Right renal pelvis (tissue), 4 donors: ENCODE measurements at regions not wholly inside any gene's neighbourhood (a gene's known extent, or its start where the extent isn't known, plus 50 kb on each side); places are given as distances from the start of the nearest gene placed in this dataset.
"Not testable (repeated sequence)": the region's sequence is repeated elsewhere in the genome, so short reads cannot be mapped to it uniquely, and the experiment has no call there.

Experiments used
- DNase-seq, 4 donors: peaks; one replicate each; pipeline ENCODE4 v3.0.0-alpha.2; 2013; ENCODE audit warnings: low read depth in 4 of 4, low spot score in 3 of 4, missing footprints in 1 of 4

DNA sequence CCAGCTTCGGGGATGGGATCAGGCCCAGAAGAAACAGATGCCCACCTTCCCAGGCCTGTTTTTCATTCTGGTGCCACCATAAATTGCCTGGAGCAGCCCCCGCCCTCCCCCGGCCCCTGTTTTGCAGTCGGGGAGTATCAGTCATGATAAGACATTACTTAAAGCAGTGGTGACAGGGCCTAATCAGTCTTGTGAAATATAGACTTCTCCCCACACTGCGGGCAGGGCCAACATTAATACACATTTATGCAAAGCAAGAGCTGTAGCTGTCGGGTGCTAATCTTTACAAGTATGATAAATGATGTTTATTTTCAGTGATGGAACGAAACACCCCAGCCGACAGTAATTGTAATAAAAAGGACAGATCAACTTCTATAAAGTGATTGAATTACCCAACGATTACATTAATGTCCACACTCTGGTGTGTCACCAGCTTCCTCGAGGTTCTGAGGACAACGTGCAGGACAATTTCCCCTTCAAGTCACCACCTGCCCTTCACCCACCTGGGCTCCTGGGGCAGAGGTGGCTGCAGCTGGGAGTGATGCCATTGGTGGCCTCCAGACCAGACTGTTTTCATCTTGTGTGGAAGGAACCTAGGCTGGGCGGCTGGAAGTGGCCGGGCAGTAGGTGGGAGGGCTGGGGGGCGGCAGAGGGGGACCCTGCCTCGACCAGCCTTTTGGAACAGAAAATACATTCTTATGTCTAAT, 226.0 kb downstream of the TFCP2L1 start:
- no peak for DNase-seq

GRCh38 chr2:121059651-121060649, 225.1 kb downstream of the TFCP2L1 start:
- no peak for DNase-seq

DNA sequence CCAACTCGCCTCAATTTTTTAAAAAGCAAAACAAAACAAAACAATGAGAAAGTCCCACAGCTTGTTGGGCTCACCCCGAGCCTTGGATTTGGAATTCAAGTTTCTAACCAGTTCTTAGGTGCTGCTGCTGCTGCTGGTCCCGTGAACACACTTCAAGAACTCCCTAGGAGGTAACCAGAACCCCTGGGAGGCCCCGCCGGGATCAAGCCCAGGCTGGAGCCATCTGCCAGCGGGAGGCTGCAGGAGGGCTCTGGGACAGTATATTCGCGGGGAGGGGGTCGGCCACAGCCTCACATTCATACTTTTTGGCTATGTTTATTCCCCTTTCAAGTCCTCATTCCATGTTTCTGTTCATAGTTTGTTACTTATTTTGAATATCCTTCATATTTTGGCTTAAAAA, 223.4 kb downstream of the TFCP2L1 start:
- no peak for DNase-seq

DNA sequence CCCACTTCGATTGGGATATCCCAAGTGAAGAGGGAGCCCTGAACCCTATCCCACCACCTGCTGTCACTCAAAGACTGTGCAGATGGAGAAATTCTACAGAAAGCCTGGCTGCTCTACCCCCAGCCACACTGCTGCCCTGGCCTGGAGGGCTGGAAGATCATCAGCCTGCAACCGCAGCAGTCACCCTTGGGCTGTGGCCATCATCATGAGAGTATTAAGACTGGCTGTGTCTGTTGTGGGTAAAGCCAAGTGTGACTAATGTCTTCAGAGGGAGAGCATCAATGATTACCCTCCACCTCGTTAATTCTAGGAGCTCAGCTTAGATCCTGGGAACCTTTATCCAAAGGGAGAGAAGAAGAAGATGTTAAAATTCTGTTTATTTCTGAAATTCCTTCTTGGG, 221.5 kb downstream of the TFCP2L1 start:
- no peak for DNase-seq

GRCh38 chr2:121064186-121064585, 220.8 kb downstream of the TFCP2L1 start:
- no peak for DNase-seq

- no peak for DNase-seq
Measured at GRCh38 chr2:121065239-121065638, 219.8 kb downstream of the TFCP2L1 start.

GRCh38 chr2:121066526-121066925, 218.5 kb downstream of the TFCP2L1 start:
- DNase-seq, result no peak

DNA sequence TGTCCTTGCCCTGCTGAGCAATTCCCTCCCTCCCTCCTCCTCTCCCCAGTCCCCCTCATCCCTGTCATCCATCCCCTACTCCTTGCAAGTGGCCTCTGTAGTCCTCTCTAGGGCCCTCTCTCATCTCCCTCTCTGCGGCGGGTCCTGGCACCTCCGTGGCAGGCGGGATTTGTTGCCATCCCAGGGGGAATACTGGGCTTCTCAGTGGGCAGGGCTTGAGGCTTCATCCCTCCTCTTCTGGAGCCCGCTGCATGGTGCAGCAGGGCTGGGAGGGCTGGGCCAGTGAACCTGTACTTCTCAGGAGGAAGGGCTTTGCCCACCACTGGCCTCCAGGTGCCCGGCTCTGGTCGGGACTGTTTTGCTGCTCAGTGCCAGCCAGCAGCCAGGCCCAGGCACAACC, 216.2 kb downstream of the TFCP2L1 start:
- DNase-seq, result no peak

DNA sequence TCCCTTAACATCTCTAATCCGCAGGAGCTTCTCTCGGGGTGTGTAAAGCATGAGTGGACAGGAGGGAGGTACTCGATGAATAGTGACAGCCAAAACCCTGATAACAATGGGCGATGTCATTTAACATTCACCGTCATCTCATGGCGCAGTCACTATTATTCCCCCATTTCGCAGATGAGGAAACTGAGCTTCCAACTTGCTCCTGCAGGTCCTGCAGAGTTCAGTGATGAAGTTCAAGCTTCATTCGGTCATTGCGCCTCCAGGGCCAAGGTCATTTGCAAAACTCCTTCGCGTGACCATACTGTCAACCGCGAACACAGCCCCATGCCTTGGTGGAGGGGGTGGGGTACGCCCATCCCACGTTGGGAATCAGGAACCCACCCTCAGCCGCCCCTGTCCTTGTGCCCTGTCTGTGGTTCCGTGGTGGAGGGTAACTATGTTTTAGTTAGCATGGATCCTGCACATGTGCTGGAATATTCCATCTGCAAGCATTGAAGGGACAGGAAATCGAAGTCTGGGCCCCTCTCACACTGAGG, 215.5 kb downstream of the TFCP2L1 start:
- DNase-seq, result no peak

- DNase-seq, result not testable (repeated sequence)
Measured at GRCh38 chr2:121070061-121070460, 214.9 kb downstream of the TFCP2L1 start.

DNA sequence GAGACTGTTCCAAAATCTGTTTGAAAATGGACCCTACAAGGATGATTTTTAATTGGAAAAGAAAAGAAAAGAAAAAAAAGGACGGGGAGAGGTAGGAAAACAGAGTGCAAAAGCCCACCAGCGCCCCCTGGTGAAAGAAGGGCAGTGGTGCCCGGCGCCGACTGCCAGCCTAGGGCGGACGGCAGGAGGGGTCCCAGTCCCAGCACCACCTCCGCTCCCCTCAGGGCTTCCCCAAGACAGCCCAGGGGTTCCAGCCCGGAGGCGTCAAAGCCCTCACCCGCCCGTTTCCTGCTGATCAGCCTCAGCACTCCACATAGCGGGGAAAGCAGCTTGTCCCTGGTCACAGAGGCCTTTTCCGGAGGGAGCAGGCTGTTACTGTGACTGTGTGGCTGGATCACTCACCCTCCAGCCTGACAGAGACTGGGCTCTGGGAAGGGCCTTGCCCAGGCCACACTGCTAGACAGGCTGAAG, 213.9 kb downstream of the TFCP2L1 start:
- peak in 1 of 4 donors; percentile 48 for DNase-seq

- no peak for DNase-seq
Measured at GRCh38 chr2:121072784-121073183, 212.2 kb downstream of the TFCP2L1 start.

GRCh38 chr2:121073320-121074210, 211.4 kb downstream of the TFCP2L1 start:
- no peak for DNase-seq

GRCh38 chr2:121074293-121074932, 210.6 kb downstream of the TFCP2L1 start:
- no peak for DNase-seq

- peak; percentile 55 to 75 (median 66) for DNase-seq
Measured at GRCh38 chr2:121075006-121075551, 209.9 kb downstream of the TFCP2L1 start.

DNA sequence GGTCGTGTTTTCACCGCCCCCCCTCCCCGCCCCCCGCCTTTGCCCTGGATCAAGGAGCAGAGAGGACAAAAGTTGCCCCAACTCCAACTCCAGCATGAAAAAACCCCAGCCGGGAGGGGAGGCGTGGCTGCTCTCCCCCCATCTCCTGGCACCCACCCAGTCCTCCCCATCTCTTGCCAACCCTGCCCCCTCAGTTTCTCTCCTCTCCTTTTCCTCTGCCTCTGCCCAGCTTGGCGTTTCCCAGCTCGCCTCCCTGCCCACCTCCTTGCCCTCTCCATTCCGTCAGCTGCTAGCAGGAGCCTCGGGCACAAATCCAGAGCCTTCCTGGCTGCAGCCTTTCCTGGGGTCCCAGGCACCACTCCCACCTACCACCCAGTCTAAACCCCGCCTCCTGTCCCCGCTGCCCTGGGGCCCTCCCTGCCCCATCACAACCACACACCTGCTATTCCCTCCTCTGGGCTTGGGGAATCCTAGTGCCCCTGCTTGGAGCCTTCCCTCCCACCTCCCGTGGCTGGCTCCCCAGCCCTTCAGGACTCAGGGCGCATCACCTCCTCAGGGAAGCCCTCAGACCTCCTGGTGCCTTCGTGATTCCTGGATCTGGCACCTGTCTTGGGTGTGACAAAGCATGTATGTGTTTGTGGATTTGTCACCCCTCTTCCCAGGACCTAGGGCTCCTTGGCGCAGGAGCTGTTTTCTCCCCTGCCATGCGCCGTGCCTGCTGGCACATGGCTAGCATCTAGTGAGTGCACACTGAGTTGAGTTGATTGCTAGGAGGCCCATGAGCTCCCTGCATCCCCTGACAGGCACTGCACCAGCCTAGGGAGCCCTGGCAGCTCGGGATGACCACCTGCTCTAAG, 209.1 kb downstream of the TFCP2L1 start:
- no peak for DNase-seq

DNA sequence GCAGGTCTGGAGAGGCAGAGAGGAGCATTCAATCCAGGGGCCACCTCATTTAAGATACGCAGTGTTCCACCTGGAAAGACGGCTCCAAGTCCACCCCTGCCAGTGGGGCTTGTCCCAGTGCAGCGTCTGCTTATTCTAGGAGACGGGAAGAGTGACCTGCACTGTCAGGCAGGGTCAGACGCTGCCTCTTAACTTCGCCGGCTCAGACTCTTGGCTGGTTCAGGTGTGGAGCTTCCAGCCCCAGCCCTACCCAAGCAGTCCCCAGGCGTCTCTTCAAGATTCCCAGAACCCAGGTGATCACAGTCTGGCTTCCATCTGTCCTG, 208.5 kb downstream of the TFCP2L1 start:
- no peak for DNase-seq

DNA sequence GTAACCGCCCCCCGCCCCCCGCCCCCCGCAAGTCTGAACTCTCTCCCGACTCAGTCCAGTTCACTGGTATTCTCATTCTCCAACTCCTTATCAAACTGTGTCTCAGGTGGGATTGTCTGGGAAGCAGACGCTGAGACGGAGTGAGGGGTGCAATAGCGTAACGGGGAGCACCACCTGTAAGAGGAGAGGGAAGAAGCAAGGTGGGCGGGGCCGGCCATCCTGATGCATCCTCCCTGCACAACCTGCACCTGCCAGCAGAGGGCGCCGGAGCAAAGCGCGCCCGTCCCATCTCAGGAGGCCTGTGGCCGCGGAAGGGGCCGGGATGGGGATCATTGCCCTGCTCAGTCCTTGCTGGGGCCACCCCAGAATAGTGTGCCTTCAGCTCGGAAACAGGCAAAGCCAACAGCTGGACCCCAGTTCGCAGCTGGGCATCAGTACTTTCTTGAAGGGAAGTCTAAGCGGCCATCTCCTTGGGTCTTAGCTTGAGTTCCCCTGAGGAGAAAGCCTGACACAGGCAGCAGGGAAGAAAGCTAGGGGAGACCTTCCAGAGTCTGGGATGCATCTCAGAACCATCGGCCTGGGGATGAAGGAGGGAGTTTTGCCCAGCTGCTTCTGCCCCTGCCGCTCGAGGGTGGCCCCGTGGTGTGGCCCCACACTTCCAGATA, 208.0 kb downstream of the TFCP2L1 start:
- DNase-seq, result no peak
